OCI-LY1 (cell line): ENCODE measurements at regions not wholly inside any gene's neighbourhood (a gene's known extent, or its start where the extent isn't known, plus 50 kb on each side); places are given as distances from the start of the nearest gene placed in this dataset.

Experiments used
- H2AFZ ChIP-seq: fragments of 200-600 bp; sonication (generic), shearing (Covaris generic); 2 replicates; pipeline ENCODE4 v1.6.0; 2014; ENCODE audit warnings: antibody characterized with exemption, mild to moderate bottlenecking, low read length
- H3F3A ChIP-seq: fragments of 200-600 bp; sonication (generic), shearing (Covaris generic); 2 replicates; pipeline ENCODE4 v1.6.0; 2014; ENCODE audit warnings: mild to moderate bottlenecking, antibody characterized with exemption, low read length, moderate library complexity; ENCODE audit not compliant: insufficient read depth
- H3K27ac ChIP-seq: fragments of 200-600 bp; sonication (generic); 2 replicates; pipeline ENCODE4 v1.5.1; 2014; ENCODE audit warnings: low read length, mixed run types, mild to moderate bottlenecking, low read depth; ENCODE audit not compliant: poor library complexity, severe bottlenecking
- H3K27me3 ChIP-seq: fragments of 200-600 bp; sonication (generic); 2 replicates; pipeline ENCODE4 v1.6.0; 2014; ENCODE audit warnings: antibody characterized with exemption, mild to moderate bottlenecking, low read length, moderate library complexity; ENCODE audit not compliant: insufficient read depth
- H3K36me3 ChIP-seq: fragments of 200-600 bp; sonication (generic); 2 replicates; pipeline ENCODE4 v1.6.1; 2014; ENCODE audit warnings: mild to moderate bottlenecking, antibody characterized with exemption, low read length, moderate library complexity, mixed read lengths; ENCODE audit not compliant: insufficient read depth
- H3K4me1 ChIP-seq: fragments of 200-600 bp; sonication (generic); 2 replicates; pipeline ENCODE4 v1.5.1; 2014; ENCODE audit warnings: mild to moderate bottlenecking, low read length, moderate library complexity; ENCODE audit not compliant: insufficient read depth, severe bottlenecking
- H3K4me2 ChIP-seq: fragments of 200-600 bp; sonication (generic), shearing (Covaris generic); 2 replicates; pipeline ENCODE4 v1.6.1; 2014; ENCODE audit warnings: low read length
- H3K4me3 ChIP-seq: fragments of 200-600 bp; sonication (generic); 2 replicates; pipeline ENCODE4 v1.5.1; 2014; ENCODE audit warnings: low read length, low read depth, mild to moderate bottlenecking, mixed read lengths; ENCODE audit not compliant: poor library complexity, severe bottlenecking
- H3K79me2 ChIP-seq: fragments of 200-600 bp; shearing (Covaris generic); 2 replicates; pipeline ENCODE4 v1.6.1; 2016; ENCODE audit warnings: mixed run types, low read length, mixed read lengths; ENCODE audit not compliant: insufficient read depth
- H3K9ac ChIP-seq: fragments of 200-600 bp; sonication (generic), shearing (Covaris generic); 2 replicates; pipeline ENCODE4 v1.6.1; 2014; ENCODE audit warnings: mild to moderate bottlenecking, low read length, mixed read lengths
- H3K9me2 ChIP-seq: fragments of 200-600 bp; sonication (generic), shearing (Covaris generic); 2 replicates; pipeline ENCODE4 v1.6.1; 2014; ENCODE audit warnings: low read depth, mild to moderate bottlenecking, low read length, mixed read lengths
- H3K9me3 ChIP-seq: fragments of 200-600 bp; shearing (Covaris generic); 2 replicates; pipeline ENCODE4 v1.6.1; 2014; ENCODE audit warnings: low read length, mixed read lengths
- H4K20me1 ChIP-seq: fragments of 200-600 bp; sonication (generic), shearing (Covaris generic); 2 replicates; pipeline ENCODE4 v1.6.0; 2016; ENCODE audit warnings: mild to moderate bottlenecking, low read length; ENCODE audit not compliant: insufficient read depth
- CTCF ChIP-seq: fragments of 200-600 bp; sonication (generic), shearing (Covaris generic); IDR thresholded peaks from 2 replicates; pipeline ENCODE4 v1.5.1; 2017; ENCODE audit warnings: mild to moderate bottlenecking, antibody characterized with exemption, low read length, moderate library complexity, mixed read lengths
- EZH2 ChIP-seq: fragments of 200-600 bp; sonication (generic), shearing (Covaris generic); IDR thresholded peaks from 2 replicates; pipeline ENCODE4 v1.8.0; 2017; ENCODE audit warnings: borderline replicate concordance, mixed run types, mild to moderate bottlenecking, antibody characterized with exemption, low read length, moderate library complexity, mixed read lengths

GRCh38 chr12:42737398-42737797 lies 147.9 kb upstream of the PRICKLE1 start:
- Histone ChIP-seq H3F3A (no peaks in the 10 kb centered on the region), H2AFZ (no peak overlapping the region), H3K4me1 (no peaks in the 10 kb centered on the region), H3K79me2 (no peaks in the 10 kb centered on the region), H3K9me2 (no peaks in the 10 kb centered on the region), H3K36me3 (no peaks in the 10 kb centered on the region), H3K4me2 (no peak overlapping the region), H4K20me1 (no peaks in the 10 kb centered on the region), H3K27ac (no peak overlapping the region), H3K9me3 (no peaks in the 10 kb centered on the region), H3K4me3 (no peak overlapping the region), H3K9ac (no peak overlapping the region), H3K27me3 (no peaks in the 10 kb centered on the region)
- TF ChIP-seq CTCF (no peak), EZH2 (no peak)

GRCh38 chr12:42735861-42736361 lies 146.4 kb upstream of the PRICKLE1 start:
- Histone ChIP-seq H3K4me1 (no peaks in the 10 kb centered on the region), H2AFZ (no peak overlapping the region), H3K9me2 (no peaks in the 10 kb centered on the region), H3K27ac (no peak overlapping the region), H3K79me2 (no peaks in the 10 kb centered on the region), H3F3A (no peaks in the 10 kb centered on the region), H3K4me2 (no peak overlapping the region), H3K4me3 (no peak overlapping the region), H3K36me3 (no peaks in the 10 kb centered on the region), H4K20me1 (no peaks in the 10 kb centered on the region), H3K27me3 (no peaks in the 10 kb centered on the region), H3K9ac (no peak overlapping the region), H3K9me3 (no peaks in the 10 kb centered on the region)
- TF ChIP-seq CTCF (no peak), EZH2 (no peak)

- Histone ChIP-seq H3F3A (no peaks in the 10 kb centered on the region), H3K9ac (no peak overlapping the region), H3K36me3 (no peaks in the 10 kb centered on the region), H4K20me1 (no peaks in the 10 kb centered on the region), H3K4me2 (no peak overlapping the region), H3K9me3 (no peaks in the 10 kb centered on the region), H3K4me1 (no peaks in the 10 kb centered on the region), H3K27me3 (no peaks in the 10 kb centered on the region), H3K79me2 (no peaks in the 10 kb centered on the region), H3K9me2 (no peaks in the 10 kb centered on the region), H3K4me3 (no peak overlapping the region), H2AFZ (no peak overlapping the region), H3K27ac (no peak overlapping the region)
- no peak for TF ChIP-seq EZH2
Observed at GRCh38 chr12:42733911-42734310, 144.4 kb upstream of the PRICKLE1 start.

GRCh38 chr12:42732908-42733411 lies 143.4 kb upstream of the PRICKLE1 start:
- H3K9ac ChIP-seq, result no peak overlapping the region
- TF ChIP-seq CTCF (no peak), EZH2 (no peak)
- no peaks in the 10 kb centered on the region for H3K4me1 ChIP-seq
- H3K4me3 ChIP-seq, result no peak overlapping the region
- no peaks in the 10 kb centered on the region for H3F3A ChIP-seq
- no peaks in the 10 kb centered on the region for H3K36me3 ChIP-seq
- no peak overlapping the region for H3K27ac ChIP-seq
- H3K4me2 ChIP-seq, result no peak overlapping the region
- H3K79me2 ChIP-seq, result no peaks in the 10 kb centered on the region
- H4K20me1 ChIP-seq, result no peaks in the 10 kb centered on the region
- H3K27me3 ChIP-seq, result no peaks in the 10 kb centered on the region
- H2AFZ ChIP-seq, result no peak overlapping the region
- H3K9me3 ChIP-seq, result no peaks in the 10 kb centered on the region
- no peaks in the 10 kb centered on the region for H3K9me2 ChIP-seq
